ENCODE measurements at regions not wholly inside any gene's neighbourhood (a gene's known extent, or its start where the extent isn't known, plus 50 kb on each side); places are given as distances from the start of the nearest gene placed in this dataset.

- no peak for TF ChIP-seq CTCF (IDR thresholded peaks at IDR 0.05; ENCODE audit: insufficient read depth, low read length, poor library complexity, severe bottlenecking)
- TF ChIP-seq EZH2phosphoT487 (conservative IDR thresholded peaks at IDR 0.05; ENCODE audit: low read length) = no peak
- Histone ChIP-seq H2AFZ (ENCODE audit: low read depth, low read length, severe bottlenecking) (no peak overlapping the region), H3K79me2 (ENCODE audit: insufficient read depth, low read length) (no peaks in the 10 kb centered on the region), H3K27me3 (ENCODE audit: low read length) (no peaks in the 10 kb centered on the region), H3F3A (ENCODE audit: insufficient read depth) (no peaks in the 10 kb centered on the region), H3K36me3 (ENCODE audit: low read length) (no peaks in the 10 kb centered on the region), H3K9ac (ENCODE audit: low read length) (no peak overlapping the region), H3K4me3 (ENCODE audit: insufficient read depth, low read length, poor library complexity, severe bottlenecking) (no peak overlapping the region), H3K27ac (ENCODE audit: low read depth, low read length) (no peak overlapping the region), H4K20me1 (ENCODE audit: low read depth, low read length) (no peaks in the 10 kb centered on the region), H3K9me3 (ENCODE audit: insufficient read depth, low read length) (no peaks in the 10 kb centered on the region; the same call in 1 of the 2 replicates), H3K9me2 (replicated peaks; ENCODE audit: insufficient read depth, low read length) (no peaks in the 10 kb centered on the region), H3K4me2 (ENCODE audit: low read depth, low read length, poor library complexity, severe bottlenecking) (no peak overlapping the region)
Observed at GRCh38 chr6:44047801-44048200, 79.5 kb downstream of the MRPL14 start.

- Histone ChIP-seq H3K9me3 (ENCODE audit: insufficient read depth, low read length) (no peaks in the 10 kb centered on the region; the same call in 1 of the 2 replicates), H3K27me3 (ENCODE audit: low read length) (no peaks in the 10 kb centered on the region), H3K4me3 (ENCODE audit: insufficient read depth, low read length, poor library complexity, severe bottlenecking) (no peak overlapping the region), H3K36me3 (ENCODE audit: low read length) (no peaks in the 10 kb centered on the region), H3K79me2 (ENCODE audit: insufficient read depth, low read length) (no peaks in the 10 kb centered on the region), H3K27ac (ENCODE audit: low read depth, low read length) (no peak overlapping the region), H4K20me1 (ENCODE audit: low read depth, low read length) (no peaks in the 10 kb centered on the region), H3K9me2 (replicated peaks; ENCODE audit: insufficient read depth, low read length) (no peaks in the 10 kb centered on the region), H3K9ac (ENCODE audit: low read length) (no peak overlapping the region), H3F3A (ENCODE audit: insufficient read depth) (no peaks in the 10 kb centered on the region), H3K4me2 (ENCODE audit: low read depth, low read length, poor library complexity, severe bottlenecking) (no peak overlapping the region), H2AFZ (ENCODE audit: low read depth, low read length, severe bottlenecking) (no peak overlapping the region)
- TF ChIP-seq EZH2phosphoT487 (conservative IDR thresholded peaks at IDR 0.05; ENCODE audit: low read length) (no peak), CTCF (IDR thresholded peaks at IDR 0.05; ENCODE audit: insufficient read depth, low read length, poor library complexity, severe bottlenecking) (no peak)
Observed at GRCh38 chr6:44047179-44047546, 80.1 kb downstream of the MRPL14 start.

- no peaks in the 10 kb centered on the region for H3K36me3 ChIP-seq (ENCODE audit: low read length)
- no peaks in the 10 kb centered on the region for H3F3A ChIP-seq (ENCODE audit: insufficient read depth)
- no peak overlapping the region for H3K4me2 ChIP-seq (ENCODE audit: low read depth, low read length, poor library complexity, severe bottlenecking)
- H3K79me2 ChIP-seq (ENCODE audit: insufficient read depth, low read length) = no peaks in the 10 kb centered on the region
- H3K9ac ChIP-seq (ENCODE audit: low read length) = no peak overlapping the region
- no peak overlapping the region for H3K4me3 ChIP-seq (ENCODE audit: insufficient read depth, low read length, poor library complexity, severe bottlenecking)
- no peak for TF ChIP-seq CTCF (IDR thresholded peaks at IDR 0.05; ENCODE audit: insufficient read depth, low read length, poor library complexity, severe bottlenecking)
- no peak for TF ChIP-seq EZH2phosphoT487 (conservative IDR thresholded peaks at IDR 0.05; ENCODE audit: low read length)
- no peaks in the 10 kb centered on the region for H4K20me1 ChIP-seq (ENCODE audit: low read depth, low read length)
- H3K27ac ChIP-seq (ENCODE audit: low read depth, low read length) = no peak overlapping the region
- H2AFZ ChIP-seq (ENCODE audit: low read depth, low read length, severe bottlenecking) = no peak overlapping the region
- no peaks in the 10 kb centered on the region; the same call in 1 of the 2 replicates for H3K9me3 ChIP-seq (ENCODE audit: insufficient read depth, low read length)
- H3K27me3 ChIP-seq (ENCODE audit: low read length) = no peaks in the 10 kb centered on the region
- no peaks in the 10 kb centered on the region for H3K9me2 ChIP-seq (replicated peaks; ENCODE audit: insufficient read depth, low read length)
Observed at GRCh38 chr6:44046516-44047178, 80.6 kb downstream of the MRPL14 start.

Measured in SU-DHL-6 (cell line).